ENCODE measurements at regions not wholly inside any gene's neighbourhood (a gene's known extent, or its start where the extent isn't known, plus 50 kb on each side); places are given as distances from the start of the nearest gene placed in this dataset.

GRCh38 chr5:114206640-114207039 lies 155.2 kb upstream of the KCNN2 start:
- TF ChIP-seq EZH2 (IDR thresholded peaks at IDR 0.05) (no peak), CTCF (IDR thresholded peaks at IDR 0.05) (no peak)
